Spinal cord (tissue), 9 donors: ENCODE measurements at regions not wholly inside any gene's neighbourhood (a gene's known extent, or its start where the extent isn't known, plus 50 kb on each side); places are given as distances from the start of the nearest gene placed in this dataset.

ENCODE experiments used
- DNase-seq, 6 donors: peaks; one replicate each; pipeline versions ENCODE4 v3.0.0 to v3.0.0-alpha.2; 2013 to 2015; ENCODE audit warnings: low spot score in 6 of 6, low read depth in 4 of 6
- H3K27ac ChIP-seq: one replicate; pipeline ENCODE4 v1.5.1; 2013; ENCODE audit warnings: low read depth, low read length, control low read depth
- H3K27me3 ChIP-seq: one replicate; pipeline ENCODE4 v1.6.1; 2013; ENCODE audit warnings: low read length; ENCODE audit not compliant: control insufficient read depth, insufficient read depth
- H3K36me3 ChIP-seq: one replicate; pipeline ENCODE4 v1.6.1; 2013; ENCODE audit warnings: low read length; ENCODE audit not compliant: control insufficient read depth, insufficient read depth
- H3K4me1 ChIP-seq: one replicate; pipeline ENCODE4 v1.6.1; 2013; ENCODE audit warnings: low read length; ENCODE audit not compliant: control insufficient read depth, insufficient read depth
- H3K4me3 ChIP-seq: one replicate; pipeline ENCODE4 v1.5.1; 2013; ENCODE audit warnings: low read depth, low read length, control low read depth
- H3K9me3 ChIP-seq: one replicate; pipeline ENCODE4 v1.6.1; 2013; ENCODE audit warnings: low read length; ENCODE audit not compliant: control insufficient read depth, insufficient read depth
- WGBS: methylation state at CpG from one replicate; pipeline ENCODE4 v1.1.5; 2013; ENCODE audit warnings: missing lambda C conversion rate; ENCODE audit not compliant: insufficient coverage; 5-methylcytosine and 5-hydroxymethylcytosine counted together
- donor health status: healthy.

DNA sequence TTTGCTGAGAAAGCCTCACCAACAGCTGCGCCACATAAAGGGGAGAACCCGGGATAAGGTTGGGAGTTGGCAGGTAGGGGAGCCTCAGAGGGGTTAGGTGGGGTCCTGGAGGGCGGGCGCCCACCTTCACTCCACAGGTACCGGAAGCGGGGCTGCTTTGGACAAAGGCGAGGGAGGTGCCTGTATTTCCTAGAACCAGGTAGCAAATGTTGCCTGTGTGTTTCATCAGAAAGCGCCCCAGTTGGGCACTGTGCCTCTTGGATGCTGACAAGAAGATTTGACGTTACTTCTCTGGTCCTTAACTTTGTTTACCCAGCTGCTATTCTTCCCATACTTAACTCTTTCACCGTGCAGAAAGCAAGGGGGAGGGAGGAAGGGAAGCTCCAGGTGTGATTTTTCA is 278.9 kb downstream of the ZNF536 start:
- WGBS, result 82% methylated on average over 8 of the region's 10 CpGs
- Histone ChIP-seq H3K27me3 (no peaks in the 10 kb centered on the region), H3K4me3 (no peak overlapping the region), H3K4me1 (peaks cover 16% of the 10 kb centered on the region), H3K27ac (no peak overlapping the region), H3K36me3 (no peaks in the 10 kb centered on the region), H3K9me3 (no peaks in the 10 kb centered on the region)
- DNase-seq, result no peak

GRCh38 chr19:30649934-30650614 is 277.9 kb downstream of the ZNF536 start:
- peaks cover 16% of the 10 kb centered on the region for H3K4me1 ChIP-seq
- H3K9me3 ChIP-seq, result no peaks in the 10 kb centered on the region
- 3% methylated on average over 3 of the region's 9 CpGs for WGBS
- no peaks in the 10 kb centered on the region for H3K27me3 ChIP-seq
- no peaks in the 10 kb centered on the region for H3K36me3 ChIP-seq
- H3K4me3 ChIP-seq, result no peak overlapping the region
- peak in 5 of 6 donors; percentile 65 to 96 (median 73) for DNase-seq
- H3K27ac ChIP-seq, result peak overlapping the region; percentile 40

DNA sequence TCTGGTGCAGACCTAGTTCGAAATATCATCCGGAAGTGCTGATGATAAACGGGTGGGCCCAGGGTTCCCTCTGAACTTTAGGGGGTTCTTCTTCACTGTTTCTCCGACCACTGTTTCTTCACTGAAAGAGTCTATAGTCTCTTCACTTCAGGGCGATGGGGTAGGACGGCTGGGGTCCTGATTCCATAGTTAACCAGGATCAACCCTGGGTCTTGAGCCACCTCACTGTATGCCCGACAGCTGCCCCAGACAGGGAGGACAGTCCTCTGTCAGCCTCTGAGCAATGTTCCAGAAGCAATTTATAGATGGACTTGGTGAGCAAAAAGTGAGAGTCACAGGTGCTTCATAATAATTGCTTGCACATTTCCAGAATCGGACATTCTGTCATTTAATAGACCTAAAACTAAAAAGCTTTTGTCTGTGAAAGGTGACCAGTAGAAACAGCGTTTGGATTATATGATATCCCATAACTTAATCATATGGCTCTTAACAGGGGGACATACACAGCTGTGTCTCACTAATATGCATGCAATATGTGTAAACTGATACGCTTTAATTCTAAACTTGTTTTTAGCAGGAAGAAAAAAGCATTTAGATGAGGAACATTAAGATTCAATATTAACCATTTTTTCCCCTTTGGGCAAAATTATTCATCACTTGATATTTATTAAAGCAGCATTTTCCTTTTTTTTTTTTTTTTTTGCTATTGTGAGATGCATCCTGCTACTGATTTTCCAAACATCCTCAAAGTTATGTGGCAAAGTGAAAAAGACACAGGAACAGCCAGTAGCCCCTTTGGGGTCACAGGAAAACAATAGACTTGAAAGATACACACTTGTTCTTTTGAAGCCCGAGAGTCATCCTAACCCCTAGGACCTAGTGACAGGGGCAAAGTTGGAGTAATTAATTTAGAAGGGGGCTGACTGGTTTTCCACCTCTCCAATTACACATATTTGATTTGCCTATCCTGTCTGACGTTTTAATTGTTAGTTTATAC is 277.0 kb downstream of the ZNF536 start:
- Histone ChIP-seq H3K4me1 (peaks cover 16% of the 10 kb centered on the region), H3K4me3 (no peak overlapping the region), H3K36me3 (no peaks in the 10 kb centered on the region), H3K27ac (peak overlapping the region; percentile 0), H3K27me3 (no peaks in the 10 kb centered on the region), H3K9me3 (no peaks in the 10 kb centered on the region)
- no peak for DNase-seq
- 72% methylated on average over 6 of the region's 12 CpGs for WGBS

DNA sequence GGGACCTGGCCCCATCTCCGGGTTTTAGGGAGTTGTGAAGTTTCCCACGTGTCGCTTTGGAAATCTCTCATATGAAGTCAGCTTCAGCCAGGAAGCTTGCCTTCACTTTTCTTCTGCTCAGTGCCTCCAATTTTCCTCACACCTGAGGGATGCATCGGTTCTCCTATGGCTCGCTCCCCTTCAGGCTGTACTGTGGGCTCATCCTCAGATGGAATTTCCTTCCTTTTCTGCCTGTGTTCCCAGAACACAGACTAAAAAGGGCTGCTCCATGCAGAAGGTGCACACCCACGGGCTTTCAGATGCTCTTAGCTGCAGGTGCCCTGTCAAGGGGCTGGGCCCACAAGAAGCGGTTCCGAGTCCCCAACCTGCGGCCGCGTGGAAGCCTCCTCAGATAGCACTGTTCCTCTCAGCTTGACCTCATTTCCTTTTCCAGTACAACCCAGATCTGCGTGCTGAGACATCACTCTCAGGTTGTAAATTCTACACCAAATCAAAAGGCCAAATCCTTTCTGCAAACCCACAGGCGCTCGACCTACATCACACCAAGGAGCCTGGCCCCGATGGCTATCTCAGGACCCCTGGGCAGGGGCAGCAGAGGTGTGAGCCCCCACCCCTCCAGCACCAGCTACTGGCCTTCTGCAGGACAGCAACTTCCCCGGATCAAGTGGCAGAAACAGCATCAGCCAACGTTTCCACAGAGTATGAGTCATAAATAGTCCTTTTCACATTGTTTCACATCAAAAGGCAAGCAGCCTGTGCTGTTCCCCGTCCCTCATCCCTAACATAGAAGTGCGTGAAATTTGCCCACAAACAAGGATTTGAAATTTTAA is 275.9 kb downstream of the ZNF536 start:
- peak overlapping the region; percentile 0 for H3K27ac ChIP-seq

DNA sequence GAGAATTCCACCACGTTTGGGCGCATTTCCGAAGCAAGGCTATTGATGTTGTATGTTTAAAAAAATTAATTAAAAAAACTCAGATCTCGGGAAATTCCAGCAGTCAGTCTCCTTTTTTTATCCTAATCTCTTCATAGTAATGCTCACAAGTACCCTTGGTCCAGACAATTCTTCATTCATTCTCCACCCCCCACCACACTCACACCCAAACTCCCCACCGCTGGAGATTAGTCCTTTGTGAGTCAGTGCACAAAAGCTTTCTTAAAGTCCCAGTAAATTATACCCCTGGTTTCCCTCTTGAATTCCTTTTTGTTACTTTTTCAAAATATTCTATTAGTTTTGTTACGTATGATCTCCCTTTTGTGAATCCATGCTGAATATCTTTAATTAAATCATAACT is 274.6 kb downstream of the ZNF536 start:
- Histone ChIP-seq H3K27ac (no peak overlapping the region), H3K9me3 (no peaks in the 10 kb centered on the region)
- no CpG with 5 or more reads among the region's 6 CpGs for WGBS

More for the DNA sequence above, 275.9 kb downstream of the ZNF536 start:
- Histone ChIP-seq H3K9me3 (no peaks in the 10 kb centered on the region), H3K4me1 (peaks cover 16% of the 10 kb centered on the region), H3K36me3 (no peaks in the 10 kb centered on the region), H3K27me3 (no peaks in the 10 kb centered on the region), H3K4me3 (no peak overlapping the region)
- 65% methylated on average over 15 of the region's 19 CpGs for WGBS
- DNase-seq, result no peak

DNA sequence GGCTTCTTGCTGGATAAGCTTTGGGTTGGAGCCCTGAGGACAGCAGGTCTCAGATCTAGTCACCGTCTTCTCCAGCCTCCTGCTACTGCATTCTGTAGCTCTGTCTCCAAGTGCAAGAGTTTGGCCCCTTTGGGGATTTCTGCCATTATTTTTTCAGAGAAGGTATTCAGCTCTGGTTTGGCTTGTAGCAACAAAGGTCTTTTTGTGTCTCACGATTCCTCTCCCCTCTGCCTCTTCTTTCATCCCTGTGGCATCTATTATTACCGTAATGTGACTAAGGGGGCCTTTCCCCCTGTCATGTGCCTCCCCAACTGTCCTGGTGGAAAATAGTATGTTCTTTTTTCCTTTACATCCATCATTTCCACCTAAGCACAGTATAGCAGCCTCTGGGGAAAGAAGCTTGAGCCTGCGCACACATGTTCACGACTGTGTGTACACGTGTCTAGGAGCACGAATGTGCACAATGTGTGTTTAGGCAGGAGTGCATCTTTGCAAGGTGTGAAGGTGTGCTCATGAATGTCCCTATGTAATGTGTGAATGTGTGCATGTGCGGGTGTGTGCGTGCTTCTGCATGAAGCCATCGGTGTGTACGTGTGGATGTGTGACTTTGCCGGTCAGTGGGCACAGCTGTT is 273.9 kb downstream of the ZNF536 start:
- 84% methylated on average over 10 of the region's 12 CpGs for WGBS
- Histone ChIP-seq H3K36me3 (no peaks in the 10 kb centered on the region), H3K4me1 (peaks cover 8% of the 10 kb centered on the region), H3K27ac (no peak overlapping the region), H3K4me3 (no peak overlapping the region), H3K9me3 (no peaks in the 10 kb centered on the region), H3K27me3 (no peaks in the 10 kb centered on the region)
- no peak for DNase-seq

More for the DNA sequence above, 274.6 kb downstream of the ZNF536 start:
- Histone ChIP-seq H3K36me3 (no peaks in the 10 kb centered on the region), H3K4me3 (no peak overlapping the region), H3K27me3 (no peaks in the 10 kb centered on the region), H3K4me1 (peaks cover 10% of the 10 kb centered on the region)
- no peak for DNase-seq

GRCh38 chr19:30640252-30640965 is 268.2 kb downstream of the ZNF536 start:
- Histone ChIP-seq H3K9me3 (no peaks in the 10 kb centered on the region), H3K27me3 (no peaks in the 10 kb centered on the region), H3K27ac (no peak overlapping the region), H3K36me3 (no peaks in the 10 kb centered on the region), H3K4me1 (no peaks in the 10 kb centered on the region), H3K4me3 (no peak overlapping the region)
- WGBS, result 78% methylated on average over 5 of the region's 8 CpGs
- no peak for DNase-seq

DNA sequence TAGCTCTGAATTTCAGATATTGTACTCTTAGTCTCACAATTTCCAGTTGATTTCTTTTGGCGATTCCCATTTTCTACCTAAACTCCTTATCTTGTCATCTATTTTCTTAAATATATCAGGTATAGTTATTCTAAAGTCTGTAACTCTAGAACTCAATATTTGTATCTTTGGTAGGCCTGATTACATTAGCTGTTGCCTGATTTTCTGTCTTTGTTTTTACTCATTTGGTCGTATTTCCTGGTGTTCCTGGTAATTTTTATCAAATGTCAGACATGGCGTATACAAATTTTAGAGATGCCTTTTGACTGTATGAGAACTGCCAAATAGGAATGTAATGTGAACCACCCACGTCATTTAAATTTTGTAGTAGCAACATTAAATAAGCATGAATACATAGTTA is 266.7 kb downstream of the ZNF536 start:
- no peaks in the 10 kb centered on the region for H3K4me1 ChIP-seq
- H3K27me3 ChIP-seq, result no peaks in the 10 kb centered on the region
- no peaks in the 10 kb centered on the region for H3K36me3 ChIP-seq
- DNase-seq, result no peak
- no peak overlapping the region for H3K4me3 ChIP-seq
- no peak overlapping the region for H3K27ac ChIP-seq
- no peaks in the 10 kb centered on the region for H3K9me3 ChIP-seq
- WGBS, result 100% methylated on average over 1 of the region's 4 CpGs
